IPS-18c (cell line): ENCODE measurements at regions not wholly inside any gene's neighbourhood (a gene's known extent, or its start where the extent isn't known, plus 50 kb on each side); places are given as distances from the start of the nearest gene placed in this dataset.
"Not testable (repeated sequence)": the region's sequence is repeated elsewhere in the genome, so short reads cannot be mapped to it uniquely, and the experiment has no call there.

Experiments
- H3K4me3 ChIP-seq: 2 replicates; pipeline ENCODE4 v1.7.0; 2013; ENCODE audit warnings: low read depth, mild to moderate bottlenecking, low read length, moderate library complexity; ENCODE audit not compliant: insufficient read depth
- H3K9me3 ChIP-seq: one replicate; pipeline ENCODE4 v1.6.1; 2013; ENCODE audit warnings: mild to moderate bottlenecking, low read length, moderate library complexity; ENCODE audit not compliant: control insufficient read depth, insufficient read depth

DNA sequence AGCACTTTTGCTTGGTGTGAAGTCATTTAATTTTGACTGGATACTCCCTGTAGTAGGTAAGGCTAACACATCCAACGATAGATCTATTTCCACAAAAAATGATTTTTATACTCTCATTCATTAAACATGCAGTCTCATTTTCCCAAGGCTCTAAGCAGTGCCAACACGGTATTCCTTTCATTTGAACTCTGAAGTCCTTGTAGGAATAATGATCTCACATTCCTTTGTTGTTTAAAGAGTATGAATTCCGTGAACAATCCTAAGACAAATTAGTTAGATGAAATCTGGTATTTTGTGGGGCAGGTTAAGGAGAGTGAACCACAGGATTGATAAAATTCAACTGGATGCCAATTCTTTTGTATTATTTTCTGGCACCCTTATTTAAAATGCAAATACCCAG is 66.6 kb downstream of the LACC1 start:
- Histone ChIP-seq H3K4me3 (no peak overlapping the region), H3K9me3 (no peaks in the 10 kb centered on the region)

DNA sequence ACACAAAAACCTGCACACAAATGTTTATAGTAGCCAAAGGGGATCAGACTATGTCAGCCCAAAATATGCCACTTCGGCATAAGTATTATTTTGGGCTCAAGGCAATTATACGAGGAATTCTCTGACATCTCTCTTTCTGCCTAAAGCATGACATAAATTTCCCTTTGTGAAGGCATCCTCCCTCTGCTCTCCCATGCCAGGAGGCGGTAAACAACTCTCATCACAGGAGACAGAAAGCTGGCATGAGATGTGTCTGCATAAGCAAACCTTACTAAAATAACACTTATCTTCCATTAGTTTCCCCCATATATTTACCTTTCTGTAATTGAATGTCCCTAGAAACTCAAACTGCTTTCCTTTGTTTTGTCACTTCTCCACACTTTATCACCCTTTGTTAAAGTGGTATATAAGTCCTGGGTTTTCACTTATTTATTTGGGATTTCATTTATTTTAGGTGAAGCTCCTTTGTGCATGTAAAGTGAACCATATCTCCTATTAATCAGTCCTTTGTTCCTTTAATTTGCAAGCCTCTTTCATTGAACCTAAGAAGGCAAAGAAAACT is 68.3 kb downstream of the LACC1 start:
- no peak overlapping the region for H3K4me3 ChIP-seq

DNA sequence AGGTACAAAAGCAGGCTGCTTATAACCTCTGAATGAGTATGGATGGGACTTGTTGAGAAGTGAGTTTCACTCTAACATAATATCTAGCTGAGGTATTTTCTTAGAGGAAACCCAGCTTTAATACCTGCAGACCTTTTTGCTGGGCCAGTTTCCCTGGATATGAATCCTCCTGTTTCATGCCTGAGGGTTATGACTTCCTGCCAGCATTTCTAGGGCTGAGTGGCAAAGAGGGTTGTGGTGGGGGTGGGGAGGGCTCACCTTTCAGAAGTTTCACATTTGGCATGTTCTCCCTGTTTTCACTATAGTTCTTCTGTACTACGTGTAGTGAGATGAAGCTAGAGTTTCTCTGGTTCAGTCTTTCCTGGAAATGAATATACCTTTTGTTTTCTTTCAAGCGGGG is 73.7 kb downstream of the LACC1 start:
- no peak overlapping the region for H3K4me3 ChIP-seq
- H3K9me3 ChIP-seq, result no peaks in the 10 kb centered on the region

More for the DNA sequence above, 68.3 kb downstream of the LACC1 start:
- H3K9me3 ChIP-seq, result no peaks in the 10 kb centered on the region

DNA sequence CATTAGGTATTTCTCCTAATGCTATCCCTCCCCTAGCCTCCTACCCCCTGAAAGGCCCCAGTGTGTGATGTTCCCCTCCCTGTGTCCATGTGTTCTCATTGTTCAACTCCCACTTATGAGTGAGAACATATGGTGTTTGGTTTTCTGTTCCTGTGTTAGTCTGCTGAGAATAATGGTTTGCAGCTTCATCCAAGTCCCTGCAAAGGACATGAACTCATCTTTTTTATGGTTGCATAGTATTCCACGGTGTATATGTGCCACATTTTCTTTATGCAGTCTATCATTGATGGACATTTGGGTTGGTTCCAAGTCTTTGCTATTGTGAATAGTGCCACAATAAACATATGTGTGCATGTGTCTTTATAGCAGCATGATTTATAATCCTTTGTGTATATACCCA is 77.3 kb downstream of the LACC1 start:
- not testable (repeated sequence) for H3K9me3 ChIP-seq, H3K4me3 ChIP-seq

DNA sequence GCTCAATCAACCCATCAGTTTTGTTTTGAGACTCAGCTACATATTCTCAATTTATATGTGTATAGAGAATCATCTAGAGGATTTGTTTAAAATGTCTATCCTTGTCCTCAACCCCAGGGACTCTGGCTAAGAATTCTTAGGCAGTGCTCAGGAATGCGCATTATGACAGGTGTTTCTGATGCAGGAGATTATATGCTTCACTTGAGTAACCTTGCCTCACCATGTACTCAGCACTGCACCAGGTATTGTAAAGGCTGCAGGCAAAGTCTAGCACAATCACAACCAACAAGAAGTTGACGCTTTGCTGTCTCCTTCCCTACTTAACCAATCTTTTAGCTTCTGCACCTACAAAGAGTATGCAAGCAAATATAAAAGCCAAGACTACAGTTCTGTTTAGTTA is 79.6 kb downstream of the LACC1 start:
- Histone ChIP-seq H3K4me3 (no peak overlapping the region), H3K9me3 (no peaks in the 10 kb centered on the region)

DNA sequence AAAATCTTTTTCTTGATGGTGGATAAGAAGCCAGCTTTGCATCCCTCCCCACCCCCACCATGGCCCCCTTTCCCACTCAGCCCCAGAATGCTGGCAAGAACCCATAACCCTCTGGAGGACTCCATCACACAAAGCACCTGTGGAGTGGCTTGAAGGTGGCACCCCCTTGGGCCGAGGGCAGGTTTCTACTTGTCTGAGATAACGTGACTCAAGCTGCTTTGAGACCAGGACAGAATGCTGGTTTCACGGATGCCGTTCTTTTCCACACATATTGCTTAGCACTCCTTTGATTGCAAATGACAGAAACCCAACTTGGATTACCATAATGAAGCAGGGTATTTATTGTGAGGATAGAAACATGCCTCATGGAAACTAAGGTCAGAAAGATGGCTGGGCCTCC is 82.2 kb downstream of the LACC1 start:
- Histone ChIP-seq H3K9me3 (no peaks in the 10 kb centered on the region), H3K4me3 (no peak overlapping the region)

DNA sequence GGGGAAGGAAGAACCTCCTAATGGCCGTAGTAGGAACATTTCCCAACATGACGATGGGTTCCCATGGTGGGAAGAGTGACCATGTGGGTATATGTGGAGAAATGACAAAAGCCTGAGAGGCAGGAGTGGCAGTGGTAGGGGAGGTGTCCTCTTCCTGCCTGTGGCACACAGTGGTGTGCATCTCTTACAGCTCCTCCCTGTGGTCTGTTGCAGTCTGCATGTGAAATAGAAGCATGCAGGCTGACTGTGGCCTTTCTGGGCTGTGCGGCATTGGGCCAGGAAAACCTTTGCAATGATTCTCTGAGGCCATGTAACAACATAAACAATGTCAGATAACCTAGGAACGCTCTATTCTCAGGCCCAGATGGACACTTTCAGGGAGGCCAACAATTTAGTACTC is 84.0 kb downstream of the LACC1 start:
- H3K9me3 ChIP-seq, result no peaks in the 10 kb centered on the region

DNA sequence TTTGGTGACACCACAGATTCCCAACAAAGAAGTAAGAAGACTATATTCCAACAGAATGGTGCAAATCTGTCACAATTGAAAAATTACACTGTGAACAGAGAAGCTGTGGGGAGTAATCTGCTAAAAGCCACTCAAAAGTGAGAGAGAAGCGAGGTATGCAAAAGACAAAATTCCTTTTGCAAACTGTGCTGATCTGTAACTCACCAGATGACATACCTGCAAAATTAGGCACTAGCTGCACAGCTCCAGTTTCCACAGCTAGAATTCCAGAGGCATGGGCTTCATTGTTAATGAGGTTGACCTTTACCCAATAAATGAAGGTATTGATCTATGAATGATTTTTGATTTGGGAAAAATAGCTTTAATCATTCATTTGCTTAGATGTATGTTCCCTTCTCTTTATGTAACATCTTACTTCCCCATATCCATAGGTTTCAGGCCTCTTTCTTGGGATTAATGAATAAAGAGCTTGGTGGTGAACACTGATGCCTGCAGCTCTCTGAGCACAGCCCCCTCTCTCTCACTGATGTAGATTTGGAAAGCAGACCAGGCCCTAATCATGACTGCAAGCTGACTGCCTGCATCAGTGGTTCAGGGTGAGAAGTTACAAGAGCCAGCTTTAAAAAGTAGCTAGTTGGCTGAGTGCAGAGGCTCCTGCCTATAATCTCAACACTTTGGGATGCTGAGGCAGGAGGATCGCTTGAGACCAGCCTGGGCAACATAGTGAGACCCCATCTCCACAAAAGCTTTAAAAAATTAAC is 85.2 kb downstream of the LACC1 start:
- Histone ChIP-seq H3K9me3 (no peaks in the 10 kb centered on the region), H3K4me3 (no peak overlapping the region)

More for the DNA sequence above, 84.0 kb downstream of the LACC1 start:
- H3K4me3 ChIP-seq, result no peak overlapping the region

DNA sequence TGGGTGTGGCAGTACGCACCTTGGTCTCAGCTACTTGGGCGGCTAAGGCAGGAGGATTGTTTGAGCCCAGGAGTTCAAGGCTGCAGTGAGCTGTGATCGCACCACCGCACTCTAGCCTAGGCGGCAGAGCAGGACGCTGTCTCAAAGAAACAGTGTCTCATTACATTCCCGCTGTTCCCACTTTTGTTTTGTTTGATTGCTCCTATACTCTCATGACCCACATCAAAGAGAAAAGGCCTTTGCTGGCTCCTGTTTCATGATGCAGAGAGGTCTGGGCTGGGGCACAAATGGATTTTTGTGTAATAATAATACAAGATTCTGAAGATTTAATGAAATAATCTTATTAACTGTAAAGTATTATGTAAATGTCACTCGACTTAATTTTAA is 85.7 kb downstream of the LACC1 start:
- Histone ChIP-seq H3K9me3 (no peaks in the 10 kb centered on the region), H3K4me3 (no peak overlapping the region)

DNA sequence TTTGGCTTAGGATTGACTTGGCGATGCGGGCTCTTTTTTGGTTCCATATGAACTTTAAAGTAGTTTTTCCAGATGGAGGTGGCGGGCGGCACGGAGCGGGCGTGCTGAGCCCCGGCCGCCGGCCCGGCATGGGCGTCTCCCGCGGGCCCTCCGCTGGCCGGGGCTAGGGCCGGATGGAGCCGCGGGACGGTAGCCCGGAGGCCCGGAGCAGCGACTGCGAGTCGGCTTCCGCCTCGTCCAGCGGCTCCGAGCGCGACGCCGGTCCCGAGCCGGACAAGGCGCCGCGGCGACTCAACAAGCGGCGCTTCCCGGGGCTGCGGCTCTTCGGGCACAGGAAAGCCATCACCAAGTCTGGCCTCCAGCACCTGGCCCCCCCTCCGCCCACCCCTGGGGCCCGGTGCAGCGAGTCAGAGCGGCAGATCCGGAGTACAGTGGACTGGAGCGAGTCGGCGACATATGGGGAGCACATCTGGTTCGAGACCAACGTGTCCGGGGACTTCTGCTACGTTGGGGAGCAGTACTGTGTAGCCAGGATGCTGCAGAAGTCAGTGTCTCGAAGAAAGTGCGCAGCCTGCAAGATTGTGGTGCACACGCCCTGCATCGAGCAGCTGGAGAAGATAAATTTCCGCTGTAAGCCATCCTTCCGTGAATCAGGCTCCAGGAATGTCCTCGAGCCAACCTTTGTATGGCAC is 88.7 kb downstream of the LACC1 start:
- not testable (repeated sequence) for H3K9me3 ChIP-seq, H3K4me3 ChIP-seq

DNA sequence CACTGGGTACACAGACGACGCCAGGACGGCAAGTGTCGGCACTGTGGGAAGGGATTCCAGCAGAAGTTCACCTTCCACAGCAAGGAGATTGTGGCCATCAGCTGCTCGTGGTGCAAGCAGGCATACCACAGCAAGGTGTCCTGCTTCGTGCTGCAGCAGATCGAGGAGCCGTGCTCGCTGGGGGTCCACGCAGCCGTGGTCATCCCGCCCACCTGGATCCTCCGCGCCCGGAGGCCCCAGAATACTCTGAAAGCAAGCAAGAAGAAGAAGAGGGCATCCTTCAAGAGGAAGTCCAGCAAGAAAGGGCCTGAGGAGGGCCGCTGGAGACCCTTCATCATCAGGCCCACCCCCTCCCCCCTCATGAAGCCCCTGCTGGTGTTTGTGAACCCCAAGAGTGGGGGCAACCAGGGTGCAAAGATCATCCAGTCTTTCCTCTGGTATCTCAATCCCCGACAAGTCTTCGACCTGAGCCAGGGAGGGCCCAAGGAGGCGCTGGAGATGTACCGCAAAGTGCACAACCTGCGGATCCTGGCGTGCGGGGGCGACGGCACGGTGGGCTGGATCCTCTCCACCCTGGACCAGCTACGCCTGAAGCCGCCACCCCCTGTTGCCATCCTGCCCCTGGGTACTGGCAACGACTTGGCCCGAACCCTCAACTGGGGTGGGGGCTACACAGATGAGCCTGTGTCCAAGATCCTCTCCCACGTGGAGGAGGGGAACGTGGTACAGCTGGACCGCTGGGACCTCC is 89.4 kb downstream of the LACC1 start:
- H3K9me3 ChIP-seq, H3K4me3 ChIP-seq: not testable (repeated sequence)

DNA sequence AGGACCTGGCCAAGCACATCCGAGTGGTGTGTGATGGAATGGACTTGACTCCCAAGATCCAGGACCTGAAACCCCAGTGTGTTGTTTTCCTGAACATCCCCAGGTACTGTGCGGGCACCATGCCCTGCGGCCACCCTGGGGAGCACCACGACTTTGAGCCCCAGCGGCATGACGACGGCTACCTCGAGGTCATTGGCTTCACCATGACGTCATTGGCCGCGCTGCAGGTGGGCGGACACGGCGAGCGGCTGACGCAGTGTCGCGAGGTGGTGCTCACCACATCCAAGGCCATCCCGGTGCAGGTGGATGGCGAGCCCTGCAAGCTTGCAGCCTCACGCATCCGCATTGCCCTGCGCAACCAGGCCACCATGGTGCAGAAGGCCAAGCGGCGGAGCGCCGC is 90.2 kb downstream of the LACC1 start:
- not testable (repeated sequence) for H3K9me3 ChIP-seq

DNA sequence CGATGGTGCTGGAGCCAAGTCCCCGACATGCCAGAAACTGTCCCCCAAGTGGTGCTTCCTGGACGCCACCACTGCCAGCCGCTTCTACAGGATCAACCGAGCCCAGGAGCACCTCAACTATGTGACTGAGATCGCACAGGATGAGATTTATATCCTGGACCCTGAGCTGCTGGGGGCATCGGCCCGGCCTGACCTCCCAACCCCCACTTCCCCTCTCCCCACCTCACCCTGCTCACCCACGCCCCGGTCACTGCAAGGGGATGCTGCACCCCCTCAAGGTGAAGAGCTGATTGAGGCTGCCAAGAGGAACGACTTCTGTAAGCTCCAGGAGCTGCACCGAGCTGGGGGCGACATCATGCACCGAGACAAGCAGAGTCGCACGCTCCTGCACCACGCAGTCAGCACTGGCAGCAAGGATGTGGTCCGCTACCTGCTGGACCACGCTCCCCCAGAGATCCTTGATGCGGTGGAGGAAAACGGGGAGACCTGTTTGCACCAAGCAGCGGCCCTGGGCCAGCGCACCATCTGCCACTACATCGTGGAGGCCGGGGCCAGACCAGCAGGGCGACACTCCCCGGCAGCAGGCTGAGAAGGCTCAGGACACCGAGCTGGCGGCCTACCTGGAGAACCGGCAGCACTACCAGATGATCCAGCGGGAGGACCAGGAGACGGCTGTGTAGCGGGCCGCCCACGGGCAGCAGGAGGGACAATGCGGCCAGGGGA is 91.0 kb downstream of the LACC1 start:
- H3K9me3 ChIP-seq, H3K4me3 ChIP-seq: not testable (repeated sequence)

More for the DNA sequence above, 90.2 kb downstream of the LACC1 start:
- H3K4me3 ChIP-seq, result not testable (repeated sequence)

DNA sequence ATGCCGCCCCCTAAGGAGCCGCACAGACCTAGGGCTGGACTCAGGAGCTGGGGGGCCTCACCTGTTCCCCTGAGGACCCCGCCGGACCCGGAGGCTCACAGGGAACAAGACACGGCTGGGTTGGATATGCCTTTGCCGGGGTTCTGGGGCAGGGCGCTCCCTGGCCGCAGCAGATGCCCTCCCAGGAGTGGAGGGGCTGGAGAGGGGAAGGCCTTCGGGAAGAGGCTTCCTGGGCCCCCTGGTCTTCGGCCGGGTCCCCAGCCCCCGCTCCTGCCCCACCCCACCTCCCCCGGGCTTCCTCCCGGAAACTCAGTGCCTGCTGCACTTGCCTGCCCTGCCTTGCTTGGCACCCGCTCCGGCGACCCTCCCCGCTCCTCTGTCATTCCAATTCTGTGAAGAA is 91.6 kb downstream of the LACC1 start:
- not testable (repeated sequence) for H3K9me3 ChIP-seq, H3K4me3 ChIP-seq

DNA sequence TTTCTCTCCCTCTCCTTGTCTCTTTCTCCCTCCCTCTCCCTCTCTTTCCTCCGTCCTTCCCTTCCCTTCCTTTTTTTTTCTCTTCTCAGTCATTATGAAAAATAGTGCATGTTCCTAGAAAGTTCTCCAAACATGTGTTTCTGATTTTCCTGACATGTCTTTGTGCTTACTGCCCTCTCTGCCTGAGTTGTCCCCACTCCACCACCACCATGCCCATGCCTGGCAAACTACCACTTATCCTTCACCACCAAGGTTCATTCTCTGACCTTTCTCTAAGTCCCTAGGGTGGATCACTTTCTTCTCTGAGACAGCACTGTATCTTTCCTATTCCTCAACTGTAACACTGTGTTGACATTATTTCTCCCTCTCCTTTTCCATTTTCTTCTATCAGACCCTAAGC is 98.2 kb downstream of the LACC1 start:
- Histone ChIP-seq H3K9me3 (no peaks in the 10 kb centered on the region), H3K4me3 (no peak overlapping the region)

DNA sequence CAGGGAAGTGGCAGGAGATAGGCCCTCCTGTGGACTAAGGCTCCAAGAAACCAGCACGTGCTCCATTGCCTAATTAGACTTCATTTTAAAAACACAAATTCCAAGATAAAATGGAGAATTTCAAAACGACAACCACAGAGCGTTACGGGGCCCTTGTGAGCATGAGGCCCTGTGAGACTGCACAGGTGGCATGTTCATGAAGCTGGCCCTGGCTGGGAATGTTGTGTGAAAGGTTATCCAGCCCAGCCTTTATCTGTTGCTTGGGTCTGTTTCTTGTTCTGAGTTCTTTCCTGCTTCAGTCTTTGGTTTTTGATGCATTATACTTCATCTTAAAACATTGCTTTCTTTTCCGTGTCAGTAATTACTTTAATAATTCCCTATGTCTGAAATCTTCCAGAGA is 99.0 kb downstream of the LACC1 start:
- Histone ChIP-seq H3K9me3 (no peaks in the 10 kb centered on the region), H3K4me3 (no peak overlapping the region)

DNA sequence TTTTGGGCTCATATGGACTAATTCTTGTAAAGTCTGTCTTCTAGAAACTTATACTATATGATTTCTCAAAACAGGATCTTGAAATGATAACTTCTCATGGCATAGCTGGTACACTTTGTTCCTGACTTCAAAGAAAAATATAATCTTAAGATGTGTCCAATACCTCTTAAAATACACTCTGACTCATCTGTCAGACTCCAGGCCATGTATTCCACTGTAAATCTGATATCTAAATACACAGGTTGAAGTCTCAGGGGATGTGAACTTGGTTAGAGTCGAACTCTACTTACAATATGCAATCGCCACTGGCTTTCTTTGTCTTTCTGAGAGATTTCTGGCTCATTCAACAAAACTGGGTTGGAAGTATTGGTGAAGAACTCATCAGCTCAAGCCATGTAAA is 99.8 kb downstream of the LACC1 start:
- no peak overlapping the region for H3K4me3 ChIP-seq
- no peaks in the 10 kb centered on the region for H3K9me3 ChIP-seq
